Neutrophil (primary cell): ENCODE measurements at regions not wholly inside any gene's neighbourhood (a gene's known extent, or its start where the extent isn't known, plus 50 kb on each side); places are given as distances from the start of the nearest gene placed in this dataset.

Experiments used
- H3K27ac ChIP-seq: fragments of 200-600 bp; sonication (generic); 2 replicates; pipeline ENCODE4 v1.5.1; 2016; ENCODE audit warnings: mild to moderate bottlenecking, moderate library complexity
- H3K27me3 ChIP-seq: fragments of 200-600 bp; sonication (generic); 2 replicates; pipeline ENCODE4 v1.6.0; 2016; ENCODE audit warnings: mild to moderate bottlenecking
- H3K36me3 ChIP-seq: fragments of 200-600 bp; sonication (generic); 2 replicates; pipeline ENCODE4 v1.5.1; 2017
- H3K4me1 ChIP-seq, 2 experiments: fragments of 200-600 bp in 1 of 2; sonication (generic) in 1 of 2; 1 replicate in 1 of 2; 2 replicates in 1 of 2; pipeline versions ENCODE4 v1.5.1 to v1.6.1; 2013 to 2016; ENCODE audit warnings: low read depth in 1 of 2, low read length in 1 of 2, mild to moderate bottlenecking in 1 of 2, moderate library complexity in 1 of 2; ENCODE audit not compliant: control insufficient read depth in 1 of 2, insufficient read depth in 1 of 2
- H3K4me3 ChIP-seq, 2 experiments: fragments of 200-600 bp in 1 of 2; sonication (generic) in 1 of 2; 1 replicate in 1 of 2; 2 replicates in 1 of 2; pipeline ENCODE4 v1.5.1; 2013 to 2016; ENCODE audit warnings: low read depth in 1 of 2, low read length in 1 of 2, mild to moderate bottlenecking in 1 of 2, moderate library complexity in 1 of 2
- H3K9me3 ChIP-seq: fragments of 200-600 bp; sonication (generic); 2 replicates; pipeline ENCODE4 v1.5.1; 2016
- TF ChIP-seq, protein P1 (sequence below): fragments of 200-600 bp; sonication (generic); IDR thresholded peaks from 2 replicates; pipeline ENCODE4 v1.5.1; 2016; ENCODE audit warnings: antibody characterized with exemption

DNA sequence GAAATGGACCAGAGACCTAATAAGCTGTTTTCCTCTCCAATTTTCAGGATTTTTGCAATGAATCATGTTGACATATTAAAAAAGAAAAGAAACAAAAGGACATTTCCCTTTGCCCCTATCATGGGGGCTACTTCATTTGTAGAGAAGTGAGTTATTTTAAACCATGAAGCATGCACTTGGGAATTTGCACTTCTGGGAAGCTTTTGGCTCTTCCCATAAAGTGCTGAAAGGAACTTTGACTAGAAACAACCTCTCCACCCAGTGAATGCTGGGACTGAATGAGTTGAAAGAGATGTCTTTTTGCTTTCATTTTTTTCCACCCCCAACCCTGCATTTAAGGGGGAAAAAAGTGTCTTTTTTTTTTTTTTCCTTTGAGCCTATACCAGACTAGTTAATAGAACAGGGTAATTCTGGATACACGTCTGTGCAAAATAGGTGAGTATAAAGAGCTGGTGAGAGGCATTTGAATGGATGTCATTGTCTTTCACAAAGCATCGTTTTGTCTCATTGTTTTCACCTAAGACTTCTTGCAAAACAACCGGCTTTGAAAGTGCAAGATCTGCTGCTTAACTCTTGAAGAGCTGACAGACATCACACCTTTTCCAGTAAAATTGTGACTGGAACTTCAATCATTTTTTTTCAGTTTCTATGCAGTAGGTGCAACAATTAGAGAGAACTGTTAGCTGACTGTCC lies 138.7 kb upstream of the BACH2 start:
- H3K27ac ChIP-seq, result no peak overlapping the region
- TF ChIP-seq, protein P1, sequence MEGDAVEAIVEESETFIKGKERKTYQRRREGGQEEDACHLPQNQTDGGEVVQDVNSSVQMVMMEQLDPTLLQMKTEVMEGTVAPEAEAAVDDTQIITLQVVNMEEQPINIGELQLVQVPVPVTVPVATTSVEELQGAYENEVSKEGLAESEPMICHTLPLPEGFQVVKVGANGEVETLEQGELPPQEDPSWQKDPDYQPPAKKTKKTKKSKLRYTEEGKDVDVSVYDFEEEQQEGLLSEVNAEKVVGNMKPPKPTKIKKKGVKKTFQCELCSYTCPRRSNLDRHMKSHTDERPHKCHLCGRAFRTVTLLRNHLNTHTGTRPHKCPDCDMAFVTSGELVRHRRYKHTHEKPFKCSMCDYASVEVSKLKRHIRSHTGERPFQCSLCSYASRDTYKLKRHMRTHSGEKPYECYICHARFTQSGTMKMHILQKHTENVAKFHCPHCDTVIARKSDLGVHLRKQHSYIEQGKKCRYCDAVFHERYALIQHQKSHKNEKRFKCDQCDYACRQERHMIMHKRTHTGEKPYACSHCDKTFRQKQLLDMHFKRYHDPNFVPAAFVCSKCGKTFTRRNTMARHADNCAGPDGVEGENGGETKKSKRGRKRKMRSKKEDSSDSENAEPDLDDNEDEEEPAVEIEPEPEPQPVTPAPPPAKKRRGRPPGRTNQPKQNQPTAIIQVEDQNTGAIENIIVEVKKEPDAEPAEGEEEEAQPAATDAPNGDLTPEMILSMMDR, result no peak
- no peak overlapping the region for H3K4me3 ChIP-seq
- no peaks in the 10 kb centered on the region for H3K9me3 ChIP-seq
- no peaks in the 10 kb centered on the region for H3K36me3 ChIP-seq
- no peaks in the 10 kb centered on the region for H3K4me1 ChIP-seq
- no peaks in the 10 kb centered on the region for H3K27me3 ChIP-seq

DNA sequence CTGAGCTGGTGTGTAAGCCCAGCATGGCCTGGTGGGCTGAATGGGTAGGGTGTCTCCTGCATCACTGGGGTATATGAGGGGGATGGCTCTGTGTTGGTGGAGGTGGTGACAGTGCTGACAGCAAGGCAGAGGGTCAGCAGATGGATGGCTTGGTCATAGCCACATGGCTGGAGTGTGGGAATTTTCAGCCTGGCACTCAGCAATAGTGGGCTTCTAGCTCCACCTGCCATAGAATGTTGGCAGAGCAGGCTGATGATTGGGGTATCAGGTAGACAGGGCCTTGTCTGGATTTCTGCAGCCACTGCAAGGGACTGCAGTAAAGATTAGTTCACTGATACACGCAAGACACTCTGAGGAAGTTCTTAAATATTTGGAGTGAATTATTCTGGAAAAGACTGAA lies 137.5 kb upstream of the BACH2 start:
- H3K27ac ChIP-seq, result no peak overlapping the region
- H3K36me3 ChIP-seq, result no peaks in the 10 kb centered on the region
- no peaks in the 10 kb centered on the region for H3K4me1 ChIP-seq
- no peak overlapping the region for H3K4me3 ChIP-seq
- no peaks in the 10 kb centered on the region for H3K9me3 ChIP-seq
- TF ChIP-seq, protein P1, result no peak
- no peaks in the 10 kb centered on the region for H3K27me3 ChIP-seq

DNA sequence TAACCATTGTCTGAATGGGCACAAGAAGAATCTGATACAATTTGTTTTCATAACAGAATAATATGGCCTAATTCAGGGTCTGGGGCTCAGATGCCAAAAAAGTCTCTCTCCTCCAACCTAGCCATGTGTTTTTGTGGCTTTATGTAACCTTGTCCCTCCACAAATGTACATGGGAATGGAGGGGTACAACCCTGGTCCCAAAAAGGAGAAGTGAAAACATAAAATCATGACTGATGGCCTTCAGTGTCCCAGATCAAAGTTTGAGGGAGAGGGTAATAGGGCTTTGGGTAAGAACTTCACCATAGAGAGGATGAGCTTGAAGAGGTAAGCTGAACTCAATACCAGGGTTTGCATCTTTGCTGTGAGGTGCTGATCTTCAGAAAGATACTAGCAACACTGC lies 136.3 kb upstream of the BACH2 start:
- H3K27me3 ChIP-seq, result no peaks in the 10 kb centered on the region
- H3K4me1 ChIP-seq, result no peaks in the 10 kb centered on the region
- H3K27ac ChIP-seq, result no peak overlapping the region
- no peaks in the 10 kb centered on the region for H3K36me3 ChIP-seq
- TF ChIP-seq, protein P1, result no peak
- no peak overlapping the region for H3K4me3 ChIP-seq
- no peaks in the 10 kb centered on the region for H3K9me3 ChIP-seq

DNA sequence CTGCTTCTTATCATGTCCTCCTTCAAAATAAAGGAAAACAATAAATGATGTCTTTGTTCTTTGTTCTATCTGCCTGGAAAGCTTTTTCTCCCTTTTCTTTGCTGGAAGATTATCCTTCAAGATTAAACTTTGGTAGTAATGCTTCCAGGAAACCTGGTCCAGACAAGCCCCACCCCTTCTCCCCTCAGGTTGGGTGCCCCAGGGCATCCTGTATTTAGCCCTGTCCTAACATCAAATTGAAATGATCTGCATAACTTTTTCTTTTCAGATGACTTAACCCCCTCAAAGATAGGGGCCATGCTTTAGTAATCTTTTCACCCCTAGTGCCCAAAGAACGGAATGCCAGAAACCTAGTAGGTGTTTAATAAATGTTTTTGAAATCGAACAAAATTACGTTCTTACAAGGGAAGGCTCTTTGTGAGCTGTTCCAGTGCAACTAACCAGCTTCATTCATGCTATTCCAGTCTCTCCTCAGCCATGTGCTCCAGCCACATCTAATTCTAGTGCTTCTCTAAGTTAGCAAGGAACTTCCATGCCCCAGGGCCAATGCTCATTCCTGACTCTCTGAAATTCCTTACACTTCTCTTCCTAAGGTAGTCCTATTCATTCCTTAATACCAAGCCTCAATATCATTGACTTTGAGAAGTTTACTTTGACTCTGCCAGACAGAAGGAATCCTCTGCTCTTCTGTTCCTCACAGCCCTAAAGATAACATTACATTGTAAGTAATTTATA lies 135.6 kb upstream of the BACH2 start:
- TF ChIP-seq, protein P1, result no peak
- Histone ChIP-seq H3K4me1 (no peaks in the 10 kb centered on the region), H3K4me3 (no peak overlapping the region), H3K9me3 (no peaks in the 10 kb centered on the region), H3K36me3 (no peaks in the 10 kb centered on the region), H3K27me3 (no peaks in the 10 kb centered on the region), H3K27ac (no peak overlapping the region)

DNA sequence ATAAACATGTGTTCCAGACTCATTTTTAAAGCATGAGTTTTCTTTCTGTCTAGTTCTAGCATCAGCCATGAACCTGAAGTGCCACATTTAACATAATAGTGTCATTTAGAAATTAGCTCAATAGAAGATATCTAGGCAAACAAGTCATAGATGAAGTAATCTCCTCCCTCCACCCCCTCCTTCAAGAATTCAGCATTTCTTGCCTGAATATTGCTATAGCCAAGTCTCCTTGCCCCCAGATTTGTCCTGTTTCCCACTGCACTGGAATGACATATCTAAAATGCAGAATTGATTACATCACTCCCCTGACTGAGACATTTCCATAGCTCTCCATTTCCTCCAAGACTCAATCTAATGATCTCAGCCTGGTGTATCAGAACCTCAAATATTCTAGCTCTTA lies 134.9 kb upstream of the BACH2 start:
- Histone ChIP-seq H3K9me3 (no peaks in the 10 kb centered on the region), H3K27ac (no peak overlapping the region), H3K36me3 (no peaks in the 10 kb centered on the region), H3K27me3 (no peaks in the 10 kb centered on the region), H3K4me1 (no peaks in the 10 kb centered on the region), H3K4me3 (no peak overlapping the region)
- TF ChIP-seq, protein P1, result no peak
